ENCODE measurements at regions not wholly inside any gene's neighbourhood (a gene's known extent, or its start where the extent isn't known, plus 50 kb on each side); places are given as distances from the start of the nearest gene placed in this dataset.

GRCh38 chr14:25699981-25700380 lies 650.0 kb upstream of the STXBP6 start:
- TF ChIP-seq CTCF (IDR thresholded peaks at IDR 0.05), result no peak

- no peak for TF ChIP-seq CTCF (IDR thresholded peaks at IDR 0.05)
Observed at GRCh38 chr14:25698111-25698510, 648.2 kb upstream of the STXBP6 start.

- no peak for TF ChIP-seq CTCF (IDR thresholded peaks at IDR 0.05)
Observed at GRCh38 chr14:25696176-25696575, 646.2 kb upstream of the STXBP6 start.

- TF ChIP-seq CTCF (IDR thresholded peaks at IDR 0.05), result no peak
Observed at GRCh38 chr14:25685004-25685403, 635.1 kb upstream of the STXBP6 start.

GRCh38 chr14:25680934-25681333 lies 631.0 kb upstream of the STXBP6 start:
- no peak for TF ChIP-seq CTCF (IDR thresholded peaks at IDR 0.05)

GRCh38 chr14:25677111-25677510 lies 627.2 kb upstream of the STXBP6 start:
- no peak for TF ChIP-seq CTCF (IDR thresholded peaks at IDR 0.05)

- TF ChIP-seq CTCF (IDR thresholded peaks at IDR 0.05), result no peak
Observed at GRCh38 chr14:25667387-25667786, 617.4 kb upstream of the STXBP6 start.

GRCh38 chr14:25666877-25667276 lies 616.9 kb upstream of the STXBP6 start:
- TF ChIP-seq CTCF (IDR thresholded peaks at IDR 0.05), result no peak
